ENCODE measurements at regions not wholly inside any gene's neighbourhood (a gene's known extent, or its start where the extent isn't known, plus 50 kb on each side); places are given as distances from the start of the nearest gene placed in this dataset.

DNA sequence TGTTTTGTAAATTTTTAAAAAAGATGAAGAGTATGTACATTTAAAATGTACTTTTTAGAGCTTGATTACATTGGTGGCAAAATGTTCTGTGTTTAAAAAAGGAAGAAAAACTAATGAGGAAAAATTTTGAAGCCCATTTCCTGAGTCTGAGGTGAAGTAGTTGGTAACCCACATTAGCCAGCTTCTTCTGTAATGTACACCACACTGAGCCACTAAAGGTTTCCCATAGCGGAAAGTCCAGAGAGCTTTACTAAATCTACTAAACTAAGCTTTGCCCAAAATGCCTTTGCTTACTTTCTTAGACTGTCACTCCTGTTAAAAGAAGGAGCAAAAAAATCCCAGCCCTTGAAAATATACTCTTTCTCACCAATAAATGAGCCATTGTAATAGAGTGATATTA, 804.8 kb upstream of the ZEB2 start:
- peak in 1 of 5 experiments; percentile 3 for DNase-seq

DNA sequence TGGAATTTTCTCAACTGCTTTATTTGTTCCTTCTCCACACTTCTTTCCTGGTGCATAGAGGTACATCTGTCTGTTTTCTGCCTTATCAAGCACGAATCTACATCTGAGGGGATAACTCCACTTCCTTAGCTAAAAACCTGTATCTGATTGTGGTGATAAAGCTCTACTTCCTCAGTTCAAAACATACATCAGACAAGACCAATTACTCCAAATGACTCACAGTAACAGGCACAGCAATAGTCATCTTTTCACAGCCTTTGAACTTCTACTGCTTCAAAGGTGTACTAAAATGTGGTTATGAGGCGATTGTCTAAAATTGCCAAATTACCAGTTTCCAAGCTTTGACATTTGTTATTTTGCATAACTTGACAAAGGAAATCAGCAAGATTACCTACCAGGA, 803.6 kb upstream of the ZEB2 start:
- peak in 1 of 5 experiments; percentile 83 for DNase-seq

DNA sequence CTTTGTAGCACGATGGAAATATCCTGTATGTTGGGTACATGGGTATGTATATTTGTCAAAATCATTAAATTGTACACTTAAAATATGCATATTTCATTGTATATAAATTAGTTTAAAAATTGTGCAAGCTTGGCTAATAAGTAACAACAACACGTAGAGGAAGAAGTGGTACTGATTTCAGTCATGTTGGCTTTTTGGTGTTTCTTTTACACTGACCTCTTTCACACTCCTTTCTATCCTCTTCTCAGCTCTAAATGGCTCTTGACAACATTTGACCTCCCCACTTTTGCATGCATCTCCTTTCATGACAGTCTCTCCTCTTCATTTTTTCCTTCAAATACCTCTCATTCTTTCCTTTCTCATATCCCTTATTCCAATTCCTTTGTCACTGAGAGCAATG, 801.4 kb upstream of the ZEB2 start:
- no peak for DNase-seq

DNA sequence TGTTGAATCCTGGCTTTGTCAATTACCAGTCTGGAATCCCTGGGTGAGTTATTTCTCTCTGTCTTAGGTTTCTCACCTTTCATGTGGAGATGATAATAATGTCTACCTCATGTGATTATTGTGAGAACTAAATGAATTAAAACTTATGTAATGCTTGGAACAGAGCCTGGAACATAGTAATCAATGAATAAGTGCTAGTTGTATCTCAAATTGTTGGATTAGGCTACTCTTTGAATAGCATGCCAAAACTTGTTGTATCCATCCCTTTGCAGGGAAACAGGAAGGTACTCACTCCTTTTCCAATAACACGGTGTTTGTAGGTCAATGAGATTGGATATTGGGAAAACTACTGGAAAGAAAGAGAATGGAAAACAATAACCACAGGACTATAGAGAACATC, 796.6 kb upstream of the ZEB2 start:
- no peak for DNase-seq

DNA sequence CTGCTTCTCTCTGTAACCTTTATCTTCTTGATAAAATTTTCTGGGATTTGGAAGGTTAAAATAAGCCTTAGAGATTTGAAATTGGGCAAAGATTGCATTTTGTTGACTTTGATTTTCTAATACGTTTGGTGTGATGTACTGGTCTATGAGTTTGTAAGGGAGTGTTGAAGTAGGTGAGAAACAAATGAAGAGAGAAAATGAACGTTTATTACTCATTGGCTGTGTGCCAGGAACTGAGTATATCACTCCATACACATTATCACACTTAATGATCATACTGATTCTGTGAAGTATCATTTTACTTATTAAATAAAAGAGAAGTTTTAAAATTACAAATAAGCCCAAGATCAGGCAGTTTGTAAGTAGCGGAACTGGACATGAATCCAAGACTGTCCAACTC, 795.1 kb upstream of the ZEB2 start:
- no peak for DNase-seq

DNA sequence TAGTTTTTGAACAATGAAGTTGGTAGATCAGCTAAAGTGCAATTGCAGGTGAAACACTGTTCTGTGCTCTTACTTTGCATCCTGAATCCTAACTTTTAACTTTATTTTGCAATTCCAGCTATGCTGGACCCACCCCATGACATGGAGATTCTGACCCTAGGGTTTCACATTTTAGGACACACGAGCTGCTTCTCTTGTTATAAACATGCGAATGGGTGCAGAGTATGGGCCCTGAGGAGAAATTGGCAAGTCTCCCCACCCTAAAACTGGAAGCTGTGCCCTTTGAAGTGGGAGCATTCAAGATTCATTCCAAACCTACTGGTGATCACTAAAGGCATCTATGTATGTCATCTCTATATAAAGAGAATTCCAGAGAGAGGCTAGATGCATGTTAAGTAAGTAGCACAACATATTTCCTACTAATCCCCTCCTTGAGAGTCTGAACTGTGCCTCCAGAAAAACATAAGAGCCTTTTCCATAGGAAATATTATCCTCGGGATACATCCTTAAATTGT, 794.3 kb upstream of the ZEB2 start:
- no peak for DNase-seq

DNA sequence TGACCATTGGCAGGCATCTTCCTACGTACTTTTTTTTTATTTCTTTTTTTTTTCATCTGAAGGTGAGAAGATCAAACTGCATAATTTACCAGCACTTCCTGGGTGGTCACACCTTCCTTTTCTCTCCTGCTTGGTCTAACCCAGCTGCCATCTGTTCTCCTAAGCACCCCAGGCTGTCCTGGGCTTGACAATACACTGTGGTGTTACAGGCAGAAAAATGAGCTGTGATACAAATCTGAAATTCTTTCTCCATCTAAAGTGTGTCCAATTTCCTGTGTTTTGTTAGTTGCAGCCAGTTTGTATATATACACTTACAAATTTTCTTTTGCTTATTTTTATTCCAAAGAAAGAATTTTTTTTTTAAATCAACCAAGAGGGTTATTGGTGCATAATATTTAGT, 786.0 kb upstream of the ZEB2 start:
- DNase-seq, result no peak

DNA sequence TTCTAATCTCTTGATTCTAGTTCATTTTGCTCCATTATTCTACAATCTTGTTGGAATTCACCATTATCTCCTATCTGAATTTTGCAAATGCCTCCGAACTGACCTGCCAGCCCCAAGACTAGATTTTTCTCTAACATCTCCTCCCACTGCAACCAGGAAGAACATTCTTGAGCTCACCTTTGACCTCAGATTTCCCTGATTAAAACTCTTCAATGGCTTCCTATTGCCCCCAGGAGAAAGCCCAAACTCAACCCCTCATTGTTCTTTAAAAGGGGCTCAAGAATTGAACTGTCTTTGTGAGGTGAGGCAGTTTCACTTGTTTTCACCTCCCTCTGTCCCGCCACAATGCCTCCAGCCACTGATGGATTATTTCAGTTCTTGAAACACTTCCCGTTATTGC, 784.6 kb upstream of the ZEB2 start:
- DNase-seq, result no peak

DNA sequence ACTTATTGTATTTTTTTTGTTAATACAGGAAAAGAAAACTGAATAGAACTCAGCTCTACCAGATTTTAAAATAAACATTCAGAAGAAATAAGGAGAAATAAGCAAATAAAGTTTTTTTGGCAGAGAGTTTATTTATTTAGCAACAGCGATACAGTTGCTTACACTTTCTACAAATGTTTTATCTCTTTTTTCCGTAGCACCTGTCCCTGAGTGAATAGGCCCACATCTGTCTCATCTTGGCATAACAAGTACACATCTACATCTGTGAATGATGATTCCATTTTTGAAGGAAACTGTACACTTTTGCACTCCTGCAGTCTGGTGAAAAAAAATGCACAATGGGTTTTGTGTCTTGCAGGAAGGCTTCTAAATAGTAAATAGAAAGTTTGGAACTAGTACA, 783.6 kb upstream of the ZEB2 start:
- DNase-seq, result no peak

DNA sequence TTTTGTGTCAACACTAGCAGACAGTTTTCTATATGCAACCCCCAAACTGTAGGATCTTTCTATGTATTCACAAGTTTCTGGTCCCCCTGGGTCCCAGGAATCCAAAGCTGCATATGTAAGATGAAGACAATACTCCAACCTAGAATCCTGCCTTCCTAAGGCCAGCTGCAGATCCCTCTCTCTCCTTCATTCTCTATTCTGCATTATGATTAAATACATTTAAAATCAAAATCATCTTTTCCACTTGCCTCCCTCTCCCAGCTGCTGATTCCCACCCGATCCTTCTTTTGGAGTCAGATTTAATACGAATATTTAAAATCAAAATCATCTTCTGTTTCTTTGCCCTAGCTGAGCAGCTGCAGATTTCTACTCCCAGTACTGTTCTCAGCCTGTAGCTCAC, 783.0 kb upstream of the ZEB2 start:
- no peak for DNase-seq

DNA sequence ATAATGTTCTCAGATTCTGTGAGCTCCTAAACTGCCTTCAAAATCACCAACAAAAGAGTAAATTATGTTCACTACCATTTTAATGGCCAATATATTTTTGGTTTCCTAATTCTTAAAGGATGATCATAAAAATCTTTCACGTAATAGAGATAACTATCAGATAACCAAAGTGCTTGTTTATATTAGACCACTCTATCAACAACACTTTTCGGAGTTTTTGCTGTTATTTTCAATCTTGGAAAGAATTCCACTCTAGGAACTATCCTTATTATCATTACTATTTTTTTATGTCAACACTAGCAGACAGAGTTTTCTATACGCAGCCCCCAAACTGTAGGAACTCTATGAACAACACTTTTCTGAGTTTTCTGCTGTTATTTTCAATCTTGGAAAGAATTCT, 782.5 kb upstream of the ZEB2 start:
- DNase-seq, result no peak

DNA sequence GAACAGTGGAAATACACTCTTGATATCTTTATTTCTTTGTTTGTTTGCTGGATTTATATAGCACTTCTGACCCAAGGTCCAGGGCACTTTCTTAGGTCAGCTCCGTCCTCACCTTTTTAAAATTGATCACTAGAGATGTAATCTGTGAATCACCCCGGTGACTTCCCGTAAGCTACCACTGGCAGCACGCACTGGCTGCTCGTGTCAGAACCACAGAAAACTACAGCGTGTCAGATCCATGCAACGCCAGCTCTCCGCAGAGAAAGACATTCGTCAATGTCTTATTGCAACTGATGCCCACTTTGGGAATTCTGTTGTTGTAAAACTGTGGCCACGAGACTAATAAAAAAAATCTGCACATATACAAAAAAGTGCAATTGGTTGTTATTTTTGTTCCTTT, 779.4 kb upstream of the ZEB2 start:
- no peak for DNase-seq

DNA sequence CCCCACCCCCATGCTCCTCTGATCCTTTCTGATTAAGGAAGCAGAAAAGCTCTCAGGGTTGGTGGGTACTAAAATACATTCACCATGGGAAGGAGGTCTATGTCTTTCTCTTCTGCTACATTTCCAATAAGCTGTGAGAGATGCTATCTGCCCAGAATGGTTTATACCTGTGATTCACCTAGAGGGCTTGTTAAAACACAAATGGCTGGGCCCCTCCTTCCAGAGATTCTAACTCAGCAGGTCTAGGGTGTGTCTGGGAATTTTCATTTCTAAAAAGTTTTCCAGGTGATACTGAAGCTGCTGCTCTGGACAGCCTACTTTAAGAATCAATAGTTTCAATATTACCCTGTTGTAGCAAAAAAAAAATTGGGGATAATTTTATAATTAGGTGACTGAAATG, 772.2 kb upstream of the ZEB2 start:
- DNase-seq, result no peak

DNA sequence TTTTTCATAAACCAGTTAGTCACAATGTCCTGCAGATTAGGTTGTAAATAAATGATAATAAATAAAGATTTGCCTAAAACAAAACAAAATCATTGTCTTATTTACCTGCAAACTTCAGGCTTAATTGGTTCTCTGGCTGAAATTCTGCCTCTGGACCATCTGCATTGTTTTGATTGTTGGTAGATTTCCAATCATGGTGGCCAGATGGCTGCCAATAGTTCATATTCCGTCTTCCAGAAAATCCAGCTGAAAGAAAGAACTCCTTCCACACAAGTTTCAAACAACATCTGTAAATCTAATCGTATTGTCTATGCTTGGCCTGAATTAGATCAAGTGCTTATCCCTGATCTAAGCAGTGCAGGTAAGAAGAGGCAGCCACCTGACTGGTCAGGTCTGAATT, 771.1 kb upstream of the ZEB2 start:
- DNase-seq, result no peak

DNA sequence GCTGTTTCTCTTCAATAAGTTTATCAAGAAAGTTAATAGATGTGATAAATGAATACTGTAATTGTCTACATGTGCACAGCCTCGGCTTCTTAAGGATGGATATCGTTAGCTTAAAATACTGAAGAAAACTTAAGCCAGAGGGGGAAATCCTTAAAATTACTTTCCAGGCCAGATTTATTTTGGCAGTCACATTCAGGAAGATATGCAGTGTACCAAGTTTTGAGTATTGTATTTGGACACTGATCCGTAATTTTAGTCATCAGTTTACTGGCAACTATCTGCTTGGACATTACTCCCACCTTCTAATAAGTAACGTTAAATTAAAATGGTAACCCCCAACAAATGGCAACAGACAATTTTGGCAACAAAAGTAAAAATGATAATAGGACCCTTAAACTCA, 770.0 kb upstream of the ZEB2 start:
- no peak for DNase-seq

DNA sequence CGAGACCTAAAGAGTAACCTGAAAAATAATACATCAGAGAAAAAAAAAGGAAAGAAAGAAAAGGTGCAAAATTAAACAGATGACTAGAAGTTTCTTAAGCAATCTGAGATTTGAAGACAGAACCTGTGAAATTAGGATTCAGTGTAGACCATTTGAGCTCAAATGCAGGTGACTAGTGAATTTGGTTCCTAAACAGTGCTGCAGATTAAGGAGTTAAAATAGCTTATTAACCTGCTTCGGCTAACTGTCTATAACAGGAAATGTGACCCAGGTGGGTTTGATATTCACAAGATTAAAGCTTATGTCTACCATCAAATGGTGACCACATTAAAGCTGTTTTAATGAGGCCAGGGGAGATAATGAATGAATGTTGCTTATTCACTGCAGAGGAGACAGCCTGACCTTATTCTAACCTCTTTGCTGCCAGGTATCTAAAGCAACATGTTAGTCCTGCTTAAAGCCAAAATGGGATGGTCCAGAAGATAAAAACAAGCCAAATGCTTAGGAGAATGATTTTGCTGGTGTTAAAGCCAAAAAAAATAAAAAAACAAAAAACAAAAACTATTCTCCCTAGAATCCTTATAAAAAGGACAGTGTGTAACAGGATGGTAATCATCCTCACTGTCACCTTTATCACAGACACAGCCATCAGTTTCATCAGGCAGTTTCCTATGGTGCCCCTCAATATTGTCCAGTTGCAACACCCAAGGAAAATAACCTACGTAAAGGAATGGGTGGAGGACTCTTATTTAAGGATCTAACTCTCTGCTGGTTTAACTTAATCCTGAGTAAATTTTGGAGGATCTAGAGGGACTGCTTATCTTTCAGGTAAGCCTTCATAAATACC, 769.0 kb upstream of the ZEB2 start:
- no peak for DNase-seq

DNA sequence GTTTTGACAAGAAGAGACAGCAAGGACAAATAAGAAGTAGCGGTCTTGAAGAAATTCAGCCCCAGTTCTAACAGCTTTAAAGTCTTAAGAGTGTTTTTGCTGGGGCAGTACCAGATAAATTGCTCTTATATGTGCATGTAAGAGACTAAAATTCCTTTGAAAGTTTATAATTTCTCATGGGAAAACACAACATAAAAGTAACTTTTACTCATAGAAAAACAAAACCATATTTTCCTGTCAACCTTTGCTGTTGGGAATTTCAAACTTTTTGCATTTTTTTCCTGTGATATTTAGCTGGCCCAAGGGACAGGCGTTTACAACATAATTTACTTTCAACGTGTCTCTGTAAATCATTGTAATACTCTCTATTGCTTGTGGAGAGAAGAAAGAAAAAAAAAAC, 767.8 kb upstream of the ZEB2 start:
- DNase-seq, result no peak

DNA sequence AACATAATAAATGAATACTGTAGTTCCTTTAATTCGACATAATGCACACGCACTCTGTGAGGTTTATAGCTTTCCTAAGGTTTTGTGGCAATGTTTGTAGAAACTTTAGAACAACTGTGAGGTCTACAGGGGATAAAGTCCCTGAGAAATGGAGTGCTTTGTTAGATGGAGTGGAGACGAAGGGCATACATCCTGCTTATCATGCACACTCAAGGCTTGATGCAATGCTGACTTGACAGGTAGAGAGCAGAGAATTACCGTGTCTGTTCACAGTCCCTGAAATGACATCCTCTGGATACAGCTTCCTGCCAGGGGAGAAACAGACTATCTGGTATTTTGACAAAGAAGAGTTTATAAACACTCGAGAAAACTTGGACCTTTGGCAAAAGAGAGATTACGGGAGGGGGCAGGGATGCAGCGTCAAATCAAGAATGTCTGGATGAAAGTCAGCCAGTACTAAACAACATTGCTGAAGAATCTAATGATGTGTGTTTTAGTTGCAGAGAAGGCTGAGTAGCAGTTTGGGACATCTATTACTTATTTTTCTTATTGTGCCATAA, 766.9 kb upstream of the ZEB2 start:
- no peak for DNase-seq

DNA sequence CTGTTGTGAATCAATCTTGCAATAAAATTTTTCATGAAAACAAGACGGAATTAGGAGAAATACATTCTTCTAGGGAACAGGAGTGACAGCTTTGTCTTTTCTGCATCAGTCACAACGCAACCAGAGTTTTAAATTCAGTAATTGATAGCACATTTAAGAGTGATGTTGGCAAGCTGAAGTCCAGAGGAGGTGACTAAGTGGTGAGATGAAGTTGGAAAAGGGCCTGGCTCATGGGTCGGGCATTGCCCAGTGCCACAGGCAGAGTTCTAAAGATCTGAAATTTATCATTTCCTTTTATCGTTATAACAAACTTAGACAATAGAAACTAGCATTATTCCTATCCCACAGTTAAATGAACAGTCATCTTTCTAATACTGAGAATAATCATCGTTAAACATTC, 764.6 kb upstream of the ZEB2 start:
- DNase-seq, result no peak

DNA sequence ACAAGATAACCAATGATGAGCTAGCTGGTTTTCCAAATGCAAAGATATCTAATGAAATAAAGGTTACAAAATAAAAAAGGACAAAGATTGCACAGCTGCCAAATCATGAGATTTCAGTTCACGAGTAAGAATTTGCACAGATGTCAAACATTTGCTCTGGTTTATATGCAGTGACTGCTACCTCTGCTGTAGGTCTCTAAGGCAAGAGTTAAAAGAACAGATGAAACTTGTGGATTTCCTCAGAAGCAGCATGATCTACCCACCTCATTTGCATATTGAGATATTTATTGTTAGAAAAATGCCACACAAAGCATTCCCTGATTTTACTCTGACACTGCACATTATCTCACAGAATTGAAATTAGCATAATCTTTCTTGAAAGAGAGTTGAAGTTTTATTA, 763.2 kb upstream of the ZEB2 start:
- DNase-seq, result peak in 1 of 5 experiments; percentile 19

DNA sequence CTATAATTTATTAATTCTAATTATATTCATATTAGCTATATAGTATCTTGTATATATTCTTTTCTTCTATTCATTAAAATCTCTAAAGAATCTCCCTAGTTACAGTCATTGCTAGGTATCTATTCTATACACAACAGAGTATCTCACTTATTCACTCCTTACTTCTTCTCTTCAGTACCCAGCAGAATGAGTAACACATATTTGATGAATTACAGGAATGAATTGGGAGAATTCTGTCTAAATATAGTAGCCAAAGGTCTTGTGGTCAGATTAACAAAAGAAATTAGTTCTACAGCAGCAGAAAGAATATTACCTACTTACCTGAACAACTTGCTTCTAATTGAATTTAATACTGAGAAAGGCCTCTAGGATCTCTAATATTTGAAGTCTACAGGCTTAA, 758.0 kb upstream of the ZEB2 start:
- DNase-seq, result no peak

DNA sequence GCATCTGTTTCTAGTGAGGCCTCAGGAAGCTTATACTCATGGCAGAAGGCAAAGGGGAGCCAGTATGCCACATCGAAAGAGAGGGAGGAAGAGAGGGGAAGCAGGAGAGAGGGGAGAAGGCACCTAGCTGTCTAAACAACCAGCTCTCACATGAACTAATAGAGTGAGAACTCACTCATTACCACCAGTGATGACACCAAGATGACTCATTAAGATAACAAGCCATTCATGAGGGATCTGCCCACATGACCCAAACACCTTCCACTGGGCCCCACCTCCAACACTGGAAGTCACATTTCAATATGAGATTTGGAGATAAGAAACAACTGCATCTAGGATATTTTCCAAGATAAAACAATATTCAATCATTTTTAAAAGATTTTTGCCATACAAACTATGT, 753.9 kb upstream of the ZEB2 start:
- DNase-seq, result no peak

DNA sequence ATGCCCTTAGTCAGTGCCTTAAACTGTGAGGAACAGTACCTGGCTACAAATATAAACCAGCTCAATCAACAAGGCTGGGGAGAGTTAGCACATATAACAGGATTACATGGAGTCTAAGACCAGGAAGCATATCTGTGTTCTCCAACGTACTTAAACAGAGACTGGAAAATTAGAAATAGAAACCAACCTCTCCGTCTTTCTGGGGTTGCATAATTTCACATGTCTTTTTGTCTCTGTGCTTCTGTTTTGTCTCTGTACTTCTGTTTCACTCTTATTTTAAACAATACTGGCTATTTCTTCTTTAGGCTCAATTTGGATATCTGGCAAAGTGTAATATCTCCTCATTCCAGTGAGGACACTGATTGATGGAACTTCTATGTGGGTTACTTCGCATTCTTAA, 749.0 kb upstream of the ZEB2 start:
- DNase-seq, result no peak

DNA sequence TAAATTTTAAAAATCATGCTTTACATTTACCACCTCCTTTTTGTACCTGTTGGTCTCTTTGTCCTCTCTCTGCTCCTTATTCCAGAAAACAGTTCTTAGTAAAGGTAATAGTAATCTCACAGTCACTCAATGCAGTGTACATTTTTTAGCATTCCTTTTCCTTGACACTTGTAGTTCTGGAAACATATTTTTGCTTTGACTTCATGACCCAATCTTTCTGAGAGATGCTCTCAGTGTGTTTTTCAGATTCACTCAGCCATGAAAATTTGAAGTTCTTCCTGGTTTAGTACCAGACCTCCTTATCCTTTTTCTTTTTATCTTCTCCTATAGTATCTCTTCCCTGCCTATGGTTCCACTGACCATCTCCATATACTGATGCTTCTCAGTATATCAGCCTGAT, 747.5 kb upstream of the ZEB2 start:
- DNase-seq, result no peak

DNA sequence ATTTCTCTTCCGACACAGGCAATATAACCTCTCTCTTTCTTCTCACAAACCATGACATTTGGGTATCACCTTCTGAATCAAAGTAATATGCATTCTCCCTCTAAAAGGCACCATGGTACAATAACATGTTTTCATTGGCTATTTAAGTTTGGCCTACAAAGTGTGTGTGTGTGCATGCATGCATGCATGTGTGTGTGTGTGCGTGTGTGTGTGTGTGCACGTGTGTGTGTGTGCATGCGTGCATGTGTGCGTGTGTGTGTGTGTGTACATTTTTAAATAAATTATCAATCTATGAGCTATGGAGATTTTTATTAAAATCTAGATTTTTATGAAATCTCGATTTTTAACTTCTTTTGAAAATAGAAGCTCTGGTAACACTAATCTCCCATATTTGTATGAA, 745.3 kb upstream of the ZEB2 start:
- DNase-seq, result no peak

All from T-helper 2 cell (primary cell).